ENCODE measurements at regions not wholly inside any gene's neighbourhood (a gene's known extent, or its start where the extent isn't known, plus 50 kb on each side); places are given as distances from the start of the nearest gene placed in this dataset. TPM values are rescaled to one million over a fixed set of nuclear protein-coding genes. Genes with fewer than 3 reads are reported as not detected.

Small RNA genes in the stretch of these regions (small RNA-seq; reads per million reads assigned to genes)
- gene RNU6-657P (ENCODE audit: low replicate concordance): not detected
